AG10803 (cell line): ENCODE measurements at regions not wholly inside any gene's neighbourhood (a gene's known extent, or its start where the extent isn't known, plus 50 kb on each side); places are given as distances from the start of the nearest gene placed in this dataset.

Experiments used
- DNase-seq: peaks from one replicate; pipeline ENCODE4 v3.0.0; 2010; ENCODE audit warnings: low read depth
- H3K4me3 ChIP-seq: 2 replicates; pipeline ENCODE4 v1.5.1; 2011; ENCODE audit warnings: mild to moderate bottlenecking, low read length, control low read depth
- TF ChIP-seq, protein P1 (sequence below): conservative IDR thresholded peaks from 2 replicates; pipeline ENCODE4 v1.5.1; 2011; ENCODE audit warnings: mild to moderate bottlenecking, low read length, control low read depth, inconsistent platforms

DNA sequence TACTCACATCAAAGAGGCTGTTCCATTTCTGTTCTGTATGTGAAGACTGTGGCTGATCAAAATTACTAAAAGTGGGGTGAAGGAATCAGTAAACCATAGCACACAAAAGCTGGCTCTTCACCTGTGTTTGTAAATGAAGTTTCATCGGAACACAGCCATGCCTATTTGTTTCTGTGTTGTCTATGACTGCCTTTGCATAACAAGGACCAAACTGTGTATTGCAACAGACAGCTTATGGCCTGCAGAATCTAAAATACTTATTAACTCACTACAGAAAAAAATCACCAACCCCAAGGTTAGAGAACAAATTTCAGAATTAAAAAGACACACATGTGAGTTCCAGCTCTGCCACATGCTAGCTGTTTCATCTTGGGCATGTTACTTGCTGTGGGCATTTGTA is 163.9 kb downstream of the LYPLAL1 start:
- no peak overlapping the region for H3K4me3 ChIP-seq
- TF ChIP-seq, protein P1, sequence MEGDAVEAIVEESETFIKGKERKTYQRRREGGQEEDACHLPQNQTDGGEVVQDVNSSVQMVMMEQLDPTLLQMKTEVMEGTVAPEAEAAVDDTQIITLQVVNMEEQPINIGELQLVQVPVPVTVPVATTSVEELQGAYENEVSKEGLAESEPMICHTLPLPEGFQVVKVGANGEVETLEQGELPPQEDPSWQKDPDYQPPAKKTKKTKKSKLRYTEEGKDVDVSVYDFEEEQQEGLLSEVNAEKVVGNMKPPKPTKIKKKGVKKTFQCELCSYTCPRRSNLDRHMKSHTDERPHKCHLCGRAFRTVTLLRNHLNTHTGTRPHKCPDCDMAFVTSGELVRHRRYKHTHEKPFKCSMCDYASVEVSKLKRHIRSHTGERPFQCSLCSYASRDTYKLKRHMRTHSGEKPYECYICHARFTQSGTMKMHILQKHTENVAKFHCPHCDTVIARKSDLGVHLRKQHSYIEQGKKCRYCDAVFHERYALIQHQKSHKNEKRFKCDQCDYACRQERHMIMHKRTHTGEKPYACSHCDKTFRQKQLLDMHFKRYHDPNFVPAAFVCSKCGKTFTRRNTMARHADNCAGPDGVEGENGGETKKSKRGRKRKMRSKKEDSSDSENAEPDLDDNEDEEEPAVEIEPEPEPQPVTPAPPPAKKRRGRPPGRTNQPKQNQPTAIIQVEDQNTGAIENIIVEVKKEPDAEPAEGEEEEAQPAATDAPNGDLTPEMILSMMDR: no peak
- DNase-seq: no peak

- no peak overlapping the region for H3K4me3 ChIP-seq
- no peak for DNase-seq
Observed at GRCh38 chr1:219333626-219334025, 159.9 kb downstream of the LYPLAL1 start.

GRCh38 chr1:219331424-219331823 is 157.7 kb downstream of the LYPLAL1 start:
- no peak overlapping the region for H3K4me3 ChIP-seq
- TF ChIP-seq, protein P1: no peak
- DNase-seq: no peak

More at GRCh38 chr1:219333626-219334025, 159.9 kb downstream of the LYPLAL1 start:
- TF ChIP-seq, protein P1: no peak

GRCh38 chr1:219330669-219331068 is 157.0 kb downstream of the LYPLAL1 start:
- H3K4me3 ChIP-seq: no peak overlapping the region
- DNase-seq: no peak
- TF ChIP-seq, protein P1: no peak

DNA sequence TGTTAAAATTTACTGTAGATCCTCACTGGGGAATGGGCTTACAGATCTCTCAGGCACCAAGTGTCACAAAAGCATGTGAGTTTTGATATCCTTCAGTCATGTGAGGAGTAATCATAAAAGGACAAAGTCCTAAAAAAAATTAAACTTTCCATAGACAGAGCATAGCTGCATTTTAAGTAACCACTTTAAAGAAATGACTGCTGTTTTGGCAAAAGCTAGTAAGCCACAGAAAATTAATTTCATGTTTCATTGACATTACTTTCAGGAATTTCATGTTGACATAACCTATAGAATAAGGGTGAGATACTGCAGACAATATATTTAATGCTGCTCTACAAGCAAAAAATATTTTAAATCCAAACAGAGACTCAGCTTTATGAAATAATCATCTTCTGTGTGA is 156.3 kb downstream of the LYPLAL1 start:
- TF ChIP-seq, protein P1: no peak

GRCh38 chr1:219329578-219329977 is 155.9 kb downstream of the LYPLAL1 start:
- peak; percentile 21 for DNase-seq
- no peak overlapping the region for H3K4me3 ChIP-seq
- TF ChIP-seq, protein P1: no peak

More for the DNA sequence above, 156.3 kb downstream of the LYPLAL1 start:
- DNase-seq: no peak
- H3K4me3 ChIP-seq: no peak overlapping the region

DNA sequence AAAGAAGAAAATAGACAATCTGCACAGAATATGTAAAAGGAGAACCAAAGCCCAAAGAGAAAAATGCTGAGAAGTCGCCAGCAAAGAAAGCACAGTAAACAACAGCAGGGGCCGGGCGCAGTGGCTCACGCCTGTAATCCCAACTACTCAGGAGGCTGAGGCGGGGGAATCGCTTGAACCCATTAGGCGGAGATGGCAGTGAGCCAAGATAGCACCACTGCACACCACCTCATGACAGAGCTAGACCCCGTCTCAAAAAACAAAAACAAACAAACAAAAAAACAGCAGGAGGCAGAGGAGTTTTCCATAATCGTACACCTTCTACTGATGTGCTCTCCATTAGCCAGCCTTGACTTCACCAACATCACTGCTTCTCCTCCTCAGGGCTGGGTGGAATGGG is 153.2 kb downstream of the LYPLAL1 start:
- no peak for DNase-seq
- TF ChIP-seq, protein P1: no peak
- H3K4me3 ChIP-seq: no peak overlapping the region
